LNCAP (cell line): ENCODE measurements at regions not wholly inside any gene's neighbourhood (a gene's known extent, or its start where the extent isn't known, plus 50 kb on each side); places are given as distances from the start of the nearest gene placed in this dataset.

Source experiments
- TF ChIP-seq, protein P1 (sequence below): fragments of 450-650 bp; IDR thresholded peaks from 2 replicates; pipeline ENCODE4 v1.5.1; 2017; ENCODE audit warnings: mild to moderate bottlenecking

- TF ChIP-seq, protein P1, sequence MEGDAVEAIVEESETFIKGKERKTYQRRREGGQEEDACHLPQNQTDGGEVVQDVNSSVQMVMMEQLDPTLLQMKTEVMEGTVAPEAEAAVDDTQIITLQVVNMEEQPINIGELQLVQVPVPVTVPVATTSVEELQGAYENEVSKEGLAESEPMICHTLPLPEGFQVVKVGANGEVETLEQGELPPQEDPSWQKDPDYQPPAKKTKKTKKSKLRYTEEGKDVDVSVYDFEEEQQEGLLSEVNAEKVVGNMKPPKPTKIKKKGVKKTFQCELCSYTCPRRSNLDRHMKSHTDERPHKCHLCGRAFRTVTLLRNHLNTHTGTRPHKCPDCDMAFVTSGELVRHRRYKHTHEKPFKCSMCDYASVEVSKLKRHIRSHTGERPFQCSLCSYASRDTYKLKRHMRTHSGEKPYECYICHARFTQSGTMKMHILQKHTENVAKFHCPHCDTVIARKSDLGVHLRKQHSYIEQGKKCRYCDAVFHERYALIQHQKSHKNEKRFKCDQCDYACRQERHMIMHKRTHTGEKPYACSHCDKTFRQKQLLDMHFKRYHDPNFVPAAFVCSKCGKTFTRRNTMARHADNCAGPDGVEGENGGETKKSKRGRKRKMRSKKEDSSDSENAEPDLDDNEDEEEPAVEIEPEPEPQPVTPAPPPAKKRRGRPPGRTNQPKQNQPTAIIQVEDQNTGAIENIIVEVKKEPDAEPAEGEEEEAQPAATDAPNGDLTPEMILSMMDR, result no peak
Measured at GRCh38 chr16:80100846-80101451, 439.8 kb upstream of the DYNLRB2 start.

- TF ChIP-seq, protein P1, result no peak
Measured at GRCh38 chr16:80100186-80100585, 440.6 kb upstream of the DYNLRB2 start.

- TF ChIP-seq, protein P1, result no peak
Measured at GRCh38 chr16:80097098-80097497, 443.7 kb upstream of the DYNLRB2 start.

DNA sequence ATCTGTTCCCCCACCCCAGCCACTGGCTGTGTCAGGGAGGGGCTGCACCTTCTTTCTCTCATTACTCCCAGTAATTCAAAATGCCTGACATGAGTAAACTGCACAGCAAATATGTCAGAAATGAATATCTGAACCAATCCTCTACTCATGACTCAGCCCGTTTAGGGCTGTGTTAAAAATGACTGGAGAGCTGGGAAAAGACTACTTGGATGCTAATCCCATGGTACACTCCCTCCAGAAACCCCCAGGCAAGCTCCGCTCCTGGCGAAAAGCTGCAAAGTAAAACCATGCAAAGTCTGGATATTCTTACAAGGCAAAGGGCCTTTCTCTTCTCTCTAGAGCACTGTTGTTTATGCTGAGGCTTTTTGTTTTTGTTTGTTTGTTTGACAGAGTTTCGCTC lies 448.1 kb upstream of the DYNLRB2 start:
- TF ChIP-seq, protein P1, result no peak

DNA sequence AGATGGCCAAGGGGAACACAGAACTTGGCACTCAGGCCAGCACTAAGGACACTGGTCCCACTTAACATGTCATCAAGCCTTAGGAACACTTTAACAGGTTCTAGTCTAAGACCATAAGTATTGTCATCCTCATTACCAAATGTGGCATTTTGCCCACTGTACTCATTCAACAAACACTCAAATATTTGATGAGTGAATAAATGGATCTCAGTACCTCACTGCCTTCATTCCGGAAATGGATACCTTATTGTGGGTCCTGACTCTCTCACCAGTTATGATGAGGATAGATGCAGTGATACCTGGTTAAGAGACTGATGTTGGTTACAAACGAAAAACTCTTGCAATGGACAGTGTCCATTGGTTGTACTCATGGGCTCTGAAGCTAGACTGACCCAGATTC lies 455.2 kb upstream of the DYNLRB2 start:
- TF ChIP-seq, protein P1, result no peak

GRCh38 chr16:80084614-80085013 lies 456.2 kb upstream of the DYNLRB2 start:
- TF ChIP-seq, protein P1, result peak; percentile 68

GRCh38 chr16:80084163-80084562 lies 456.6 kb upstream of the DYNLRB2 start:
- TF ChIP-seq, protein P1, result no peak

GRCh38 chr16:80082906-80083305 lies 457.9 kb upstream of the DYNLRB2 start:
- TF ChIP-seq, protein P1, result no peak
